ENCODE measurements at regions not wholly inside any gene's neighbourhood (a gene's known extent, or its start where the extent isn't known, plus 50 kb on each side); places are given as distances from the start of the nearest gene placed in this dataset.

- no peak for FAIRE-seq
- DNase-seq (ENCODE audit: insufficient read length, low spot score) = no peak
- no peak for TF ChIP-seq CTCF (IDR thresholded peaks at IDR 0.05; ENCODE audit: insufficient read depth, missing control alignments)
These were observed 160.8 kb upstream of the PITRM1 start for GRCh38 chr10:3333426-3333825.

GRCh38 chr10:3331690-3332230 lies 159.2 kb upstream of the PITRM1 start:
- no peak for TF ChIP-seq CTCF (IDR thresholded peaks at IDR 0.05; ENCODE audit: insufficient read depth, missing control alignments)
- FAIRE-seq = no peak
- DNase-seq (ENCODE audit: insufficient read length, low spot score) = no peak

- FAIRE-seq (no peak), DNase-seq (ENCODE audit: insufficient read length, low spot score) (no peak)
- no peak for TF ChIP-seq CTCF (IDR thresholded peaks at IDR 0.05; ENCODE audit: insufficient read depth, missing control alignments)
These were observed 158.6 kb upstream of the PITRM1 start for GRCh38 chr10:3331187-3331586.

- TF ChIP-seq CTCF (IDR thresholded peaks at IDR 0.05; ENCODE audit: insufficient read depth, missing control alignments) = no peak
- FAIRE-seq = no peak
- DNase-seq (ENCODE audit: insufficient read length, low spot score) = no peak
These were observed 158.1 kb upstream of the PITRM1 start for GRCh38 chr10:3330663-3331062.

- no peak for FAIRE-seq
- no peak for DNase-seq (ENCODE audit: insufficient read length, low spot score)
- TF ChIP-seq CTCF (IDR thresholded peaks at IDR 0.05; ENCODE audit: insufficient read depth, missing control alignments) = no peak
These were observed 153.6 kb upstream of the PITRM1 start for GRCh38 chr10:3325954-3326750.

- TF ChIP-seq CTCF (IDR thresholded peaks at IDR 0.05; ENCODE audit: insufficient read depth, missing control alignments) = no peak
- FAIRE-seq (no peak), DNase-seq (ENCODE audit: insufficient read length, low spot score) (no peak)
These were observed 152.0 kb upstream of the PITRM1 start for GRCh38 chr10:3324612-3325038.

GRCh38 chr10:3323865-3324498 lies 151.4 kb upstream of the PITRM1 start:
- FAIRE-seq (no peak), DNase-seq (ENCODE audit: insufficient read length, low spot score) (no peak)
- no peak for TF ChIP-seq CTCF (IDR thresholded peaks at IDR 0.05; ENCODE audit: insufficient read depth, missing control alignments)

Data from D721Med (cell line).